GM20000 (cell line): ENCODE measurements at regions not wholly inside any gene's neighbourhood (a gene's known extent, or its start where the extent isn't known, plus 50 kb on each side); places are given as distances from the start of the nearest gene placed in this dataset.

Experiments used
- DNase-seq: peaks from one replicate; pipeline ENCODE4 v3.0.0; 2012; ENCODE audit warnings: low spot score
- TF ChIP-seq, protein P1 (sequence below): IDR thresholded peaks from 2 replicates; pipeline ENCODE4 v1.5.1; 2012; ENCODE audit warnings: mild to moderate bottlenecking, control low read depth; ENCODE audit errors: extremely low read depth, missing control alignments

DNA sequence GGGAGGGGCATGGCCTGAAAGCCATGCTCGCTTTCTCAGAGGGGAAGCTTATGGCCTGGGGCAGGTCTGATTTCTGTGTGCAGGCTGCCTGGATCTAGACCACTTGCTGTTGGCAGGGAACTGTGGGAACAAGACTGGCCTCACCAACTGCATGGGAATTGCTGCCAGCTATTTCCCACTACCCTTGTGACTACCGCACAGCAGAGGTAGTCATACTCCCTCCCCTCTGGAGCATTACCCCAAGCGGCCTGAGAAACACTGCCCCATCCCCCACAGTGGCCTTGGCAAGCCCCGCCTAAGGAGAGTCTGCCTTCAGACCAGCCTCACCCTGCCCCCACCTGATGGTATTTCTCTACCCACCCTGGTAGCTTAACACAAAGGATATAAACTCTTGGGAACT is 199.4 kb upstream of the CADM2 start:
- no peak for DNase-seq
- TF ChIP-seq, protein P1, sequence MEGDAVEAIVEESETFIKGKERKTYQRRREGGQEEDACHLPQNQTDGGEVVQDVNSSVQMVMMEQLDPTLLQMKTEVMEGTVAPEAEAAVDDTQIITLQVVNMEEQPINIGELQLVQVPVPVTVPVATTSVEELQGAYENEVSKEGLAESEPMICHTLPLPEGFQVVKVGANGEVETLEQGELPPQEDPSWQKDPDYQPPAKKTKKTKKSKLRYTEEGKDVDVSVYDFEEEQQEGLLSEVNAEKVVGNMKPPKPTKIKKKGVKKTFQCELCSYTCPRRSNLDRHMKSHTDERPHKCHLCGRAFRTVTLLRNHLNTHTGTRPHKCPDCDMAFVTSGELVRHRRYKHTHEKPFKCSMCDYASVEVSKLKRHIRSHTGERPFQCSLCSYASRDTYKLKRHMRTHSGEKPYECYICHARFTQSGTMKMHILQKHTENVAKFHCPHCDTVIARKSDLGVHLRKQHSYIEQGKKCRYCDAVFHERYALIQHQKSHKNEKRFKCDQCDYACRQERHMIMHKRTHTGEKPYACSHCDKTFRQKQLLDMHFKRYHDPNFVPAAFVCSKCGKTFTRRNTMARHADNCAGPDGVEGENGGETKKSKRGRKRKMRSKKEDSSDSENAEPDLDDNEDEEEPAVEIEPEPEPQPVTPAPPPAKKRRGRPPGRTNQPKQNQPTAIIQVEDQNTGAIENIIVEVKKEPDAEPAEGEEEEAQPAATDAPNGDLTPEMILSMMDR: no peak

DNA sequence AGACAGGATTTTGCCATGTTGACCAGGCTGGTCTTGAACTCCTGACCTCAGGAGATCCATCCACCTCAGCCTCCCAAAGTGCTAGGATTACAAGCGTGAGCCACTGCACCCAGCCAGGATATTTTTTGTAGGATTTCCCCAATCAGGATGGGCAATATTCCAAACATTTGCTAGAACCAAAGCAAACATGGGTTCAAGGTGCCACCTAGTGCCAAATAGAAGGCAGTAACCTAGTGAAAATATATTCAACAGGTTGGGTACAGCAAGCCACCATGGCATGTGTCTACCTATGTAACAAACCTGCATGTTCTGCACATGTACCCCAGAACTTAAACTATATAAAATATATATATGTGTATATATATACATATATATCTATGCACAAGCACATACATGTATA is 185.9 kb upstream of the CADM2 start:
- TF ChIP-seq, protein P1: no peak
- DNase-seq: no peak

DNA sequence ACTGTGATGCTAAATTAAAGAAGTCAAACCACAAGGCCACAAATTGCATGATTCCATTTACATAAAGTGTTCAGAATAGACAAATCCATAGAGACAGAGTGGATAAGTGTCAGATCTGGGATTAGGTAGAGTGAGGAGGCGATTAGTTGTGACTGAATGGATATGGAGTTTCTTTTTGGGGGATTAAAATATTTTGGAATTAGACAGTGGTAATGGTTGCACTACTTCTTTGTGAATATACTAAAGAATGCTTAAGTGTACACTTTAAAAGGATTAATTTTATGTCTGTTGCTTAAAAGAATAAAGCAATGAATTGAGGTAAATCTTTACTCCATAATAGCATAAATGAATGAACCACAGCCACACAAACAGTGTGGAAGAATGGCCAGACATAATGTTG is 175.5 kb upstream of the CADM2 start:
- no peak for DNase-seq
- TF ChIP-seq, protein P1: no peak

DNA sequence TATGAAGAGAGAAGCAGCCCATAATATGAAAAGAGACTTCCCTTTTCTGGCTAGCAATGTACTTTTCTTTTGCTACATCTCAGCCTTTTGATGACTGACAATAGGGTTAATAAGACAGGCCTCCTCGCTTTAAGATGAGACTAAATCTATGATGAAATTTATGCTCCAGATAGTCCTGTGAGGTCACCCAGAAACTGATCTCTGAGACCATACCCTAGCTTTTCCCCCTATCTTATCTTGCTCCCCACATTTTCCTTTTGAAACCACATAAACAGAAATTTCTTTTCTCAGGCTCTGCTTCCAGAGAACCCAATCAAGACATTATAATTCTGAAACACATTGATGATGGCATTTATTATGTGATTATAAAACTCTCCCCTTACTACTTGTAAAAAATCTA is 168.8 kb upstream of the CADM2 start:
- TF ChIP-seq, protein P1: no peak
- no peak for DNase-seq

DNA sequence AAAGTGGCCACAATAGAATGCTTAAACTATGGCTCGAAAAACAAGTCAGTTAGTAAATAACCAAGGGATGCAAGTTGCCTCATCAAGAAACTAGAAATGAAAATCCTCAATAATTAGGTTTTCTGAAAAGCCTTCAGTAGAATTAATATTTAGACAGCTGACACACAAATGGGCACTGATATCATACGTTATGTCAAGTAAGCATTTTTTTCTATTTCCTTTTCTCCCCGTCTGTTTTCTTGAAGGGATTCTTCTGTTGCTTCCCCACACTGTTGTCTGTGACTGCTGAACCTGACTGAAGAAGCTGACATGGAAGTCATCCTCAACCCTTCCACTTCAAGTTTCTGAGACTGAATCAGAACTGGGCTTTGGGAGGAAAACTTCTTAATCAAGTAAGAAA is 151.8 kb upstream of the CADM2 start:
- TF ChIP-seq, protein P1: no peak
- DNase-seq: no peak

DNA sequence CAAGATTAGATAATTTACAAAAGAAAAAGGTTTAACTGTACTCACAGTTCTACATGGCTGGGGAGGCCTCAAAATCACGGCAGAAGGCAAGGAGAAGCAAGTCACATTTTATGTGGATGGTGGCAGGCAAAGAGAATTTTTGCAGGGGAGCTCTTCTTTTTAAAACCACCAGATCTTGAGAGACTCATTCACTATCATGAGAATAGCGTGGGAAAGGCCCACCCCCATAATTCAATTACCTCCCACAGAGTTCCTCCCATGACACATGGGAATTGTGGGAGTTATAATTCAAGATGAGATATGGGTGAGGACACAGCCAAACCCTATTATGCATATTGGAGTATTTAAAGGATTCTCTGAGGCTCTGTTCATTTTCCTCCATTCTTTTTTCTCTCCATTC is 138.7 kb upstream of the CADM2 start:
- TF ChIP-seq, protein P1: no peak
- DNase-seq: no peak

DNA sequence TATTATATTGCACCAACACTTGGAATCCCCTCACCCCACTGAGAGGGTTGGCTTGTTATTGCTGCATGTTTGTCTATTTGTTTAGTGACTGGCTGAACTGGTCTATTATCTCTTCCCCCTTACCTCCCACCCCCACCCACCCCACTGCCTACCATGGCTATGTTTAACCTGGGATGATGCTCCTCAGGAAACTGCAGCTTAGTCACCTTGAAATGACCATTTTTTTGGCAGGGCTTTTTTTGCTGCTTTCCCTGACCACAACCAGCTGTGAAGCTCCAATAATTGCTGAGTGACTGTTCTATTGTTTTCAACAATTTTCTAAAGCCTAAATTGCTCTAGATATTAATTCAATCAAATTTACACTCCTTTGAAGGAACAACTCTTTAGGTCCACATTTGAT is 137.9 kb upstream of the CADM2 start:
- no peak for DNase-seq
- TF ChIP-seq, protein P1: no peak
